ENCODE measurements at regions not wholly inside any gene's neighbourhood (a gene's known extent, or its start where the extent isn't known, plus 50 kb on each side); places are given as distances from the start of the nearest gene placed in this dataset.

DNA sequence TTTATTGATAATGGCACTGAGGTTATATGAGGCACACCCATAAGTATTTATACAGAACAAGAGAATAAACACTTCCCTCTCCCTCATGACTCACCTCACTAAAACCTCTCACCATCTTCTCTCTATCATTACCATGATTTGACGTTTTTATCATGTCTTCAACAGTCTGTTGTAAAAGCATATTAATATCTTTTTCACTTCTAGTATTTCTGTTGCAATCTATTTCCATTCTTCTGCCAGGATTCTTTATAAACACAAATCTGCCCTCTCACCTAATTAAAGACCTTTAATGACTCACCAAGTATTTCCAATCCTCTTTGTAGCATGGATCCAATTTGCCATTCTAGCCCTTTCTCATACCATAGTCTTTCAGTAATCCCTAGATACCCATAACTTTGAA, 527.7 kb downstream of the SLC16A7 start:
- no peak for DNase-seq (ENCODE audit: low spot score)
- Histone ChIP-seq H3K36me3 (ENCODE audit: insufficient read depth, low read length) (no peaks in the 10 kb centered on the region), H3K4me1 (ENCODE audit: insufficient read depth, low read length, poor library complexity, severe bottlenecking) (no peaks in the 10 kb centered on the region), H3K79me2 (ENCODE audit: insufficient read depth, low read depth, low read length) (no peaks in the 10 kb centered on the region), H3K9me2 (ENCODE audit: insufficient read depth, low read length) (no peaks in the 10 kb centered on the region), H3K9me3 (ENCODE audit: low read length) (no peaks in the 10 kb centered on the region), H3K4me2 (ENCODE audit: low read length) (no peak overlapping the region), H3K27ac (ENCODE audit: low read depth, low read length, poor library complexity, severe bottlenecking) (no peak overlapping the region), H4K20me1 (ENCODE audit: insufficient read depth, low read length) (no peaks in the 10 kb centered on the region), H2AFZ (ENCODE audit: low read length) (no peak overlapping the region; the same call in 1 of the 2 replicates), H3K4me3 (ENCODE audit: low read depth, low read length, poor library complexity, severe bottlenecking) (no peak overlapping the region)
- BruUV-seq (replicated peaks): no TSS peak
- ChIA-PET CTCF (ENCODE audit: unreplicated experiment) (no interaction called here), POLR2A (no interaction called here)
- no peak for TF ChIP-seq EZH2phosphoT487 (IDR thresholded peaks at IDR 0.05; ENCODE audit: borderline replicate concordance, low read depth, low read length)
- TF ChIP-seq, protein P1, sequence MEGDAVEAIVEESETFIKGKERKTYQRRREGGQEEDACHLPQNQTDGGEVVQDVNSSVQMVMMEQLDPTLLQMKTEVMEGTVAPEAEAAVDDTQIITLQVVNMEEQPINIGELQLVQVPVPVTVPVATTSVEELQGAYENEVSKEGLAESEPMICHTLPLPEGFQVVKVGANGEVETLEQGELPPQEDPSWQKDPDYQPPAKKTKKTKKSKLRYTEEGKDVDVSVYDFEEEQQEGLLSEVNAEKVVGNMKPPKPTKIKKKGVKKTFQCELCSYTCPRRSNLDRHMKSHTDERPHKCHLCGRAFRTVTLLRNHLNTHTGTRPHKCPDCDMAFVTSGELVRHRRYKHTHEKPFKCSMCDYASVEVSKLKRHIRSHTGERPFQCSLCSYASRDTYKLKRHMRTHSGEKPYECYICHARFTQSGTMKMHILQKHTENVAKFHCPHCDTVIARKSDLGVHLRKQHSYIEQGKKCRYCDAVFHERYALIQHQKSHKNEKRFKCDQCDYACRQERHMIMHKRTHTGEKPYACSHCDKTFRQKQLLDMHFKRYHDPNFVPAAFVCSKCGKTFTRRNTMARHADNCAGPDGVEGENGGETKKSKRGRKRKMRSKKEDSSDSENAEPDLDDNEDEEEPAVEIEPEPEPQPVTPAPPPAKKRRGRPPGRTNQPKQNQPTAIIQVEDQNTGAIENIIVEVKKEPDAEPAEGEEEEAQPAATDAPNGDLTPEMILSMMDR (conservative IDR thresholded peaks at IDR 0.05; ENCODE audit: low read length): no peak
- intact Hi-C loops (cut with micrococcal nuclease; ENCODE audit: unreplicated experiment): no loop called here

DNA sequence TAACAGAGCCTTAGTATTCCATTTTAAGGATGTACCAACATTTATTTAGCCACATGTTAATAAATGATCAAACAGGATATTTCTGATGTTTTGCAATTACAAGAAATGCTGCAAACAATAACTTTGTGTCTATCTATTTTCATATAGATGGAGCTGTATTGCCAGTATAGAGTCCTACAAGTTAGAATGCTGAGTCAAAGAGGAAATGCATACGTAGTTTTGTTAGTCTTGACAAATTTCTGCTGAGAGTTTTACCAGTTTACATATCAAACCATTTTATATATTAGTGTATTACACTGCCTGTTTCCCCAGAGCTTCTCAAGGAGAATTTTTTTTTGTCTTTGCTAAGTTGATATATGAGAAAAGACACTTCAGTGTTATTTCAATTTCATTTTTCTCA, 541.7 kb downstream of the SLC16A7 start:
- no peaks in the 10 kb centered on the region for H4K20me1 ChIP-seq (ENCODE audit: insufficient read depth, low read length)
- H3K4me1 ChIP-seq (ENCODE audit: insufficient read depth, low read length, poor library complexity, severe bottlenecking): no peaks in the 10 kb centered on the region
- ChIA-PET CTCF (ENCODE audit: unreplicated experiment) (no interaction called here), POLR2A (interaction anchor here (0.6 kb wide), 2 partner anchors 23 to 1504 kb away, joined by 3 read pairs; no protein-coding TSS in a partner anchor)
- no peak overlapping the region for H3K4me3 ChIP-seq (ENCODE audit: low read depth, low read length, poor library complexity, severe bottlenecking)
- no peak for TF ChIP-seq EZH2phosphoT487 (IDR thresholded peaks at IDR 0.05; ENCODE audit: borderline replicate concordance, low read depth, low read length)
- TF ChIP-seq, protein P1 (conservative IDR thresholded peaks at IDR 0.05; ENCODE audit: low read length): no peak
- no peak for DNase-seq (ENCODE audit: low spot score)
- no peaks in the 10 kb centered on the region for H3K9me3 ChIP-seq (ENCODE audit: low read length)
- H3K9me2 ChIP-seq (ENCODE audit: insufficient read depth, low read length): no peaks in the 10 kb centered on the region
- intact Hi-C loops (cut with micrococcal nuclease; ENCODE audit: unreplicated experiment): no loop called here
- no TSS peak for BruUV-seq (replicated peaks)
- H3K79me2 ChIP-seq (ENCODE audit: insufficient read depth, low read depth, low read length): no peaks in the 10 kb centered on the region
- H3K36me3 ChIP-seq (ENCODE audit: insufficient read depth, low read length): no peaks in the 10 kb centered on the region
- no peak overlapping the region for H2AFZ ChIP-seq (ENCODE audit: low read length)
- no peak overlapping the region for H3K4me2 ChIP-seq (ENCODE audit: low read length)
- H3K27ac ChIP-seq (ENCODE audit: low read depth, low read length, poor library complexity, severe bottlenecking): no peak overlapping the region

- H3K9me3 ChIP-seq (ENCODE audit: low read length): no peaks in the 10 kb centered on the region
- no peaks in the 10 kb centered on the region for H3K79me2 ChIP-seq (ENCODE audit: insufficient read depth, low read depth, low read length)
- no peaks in the 10 kb centered on the region for H3K4me1 ChIP-seq (ENCODE audit: insufficient read depth, low read length, poor library complexity, severe bottlenecking)
- ChIA-PET CTCF (ENCODE audit: unreplicated experiment) (no interaction called here), POLR2A (no interaction called here)
- no peak overlapping the region for H3K4me2 ChIP-seq (ENCODE audit: low read length)
- H4K20me1 ChIP-seq (ENCODE audit: insufficient read depth, low read length): no peaks in the 10 kb centered on the region
- no peaks in the 10 kb centered on the region for H3K9me2 ChIP-seq (ENCODE audit: insufficient read depth, low read length)
- no peak overlapping the region for H3K4me3 ChIP-seq (ENCODE audit: low read depth, low read length, poor library complexity, severe bottlenecking)
- no peaks in the 10 kb centered on the region for H3K36me3 ChIP-seq (ENCODE audit: insufficient read depth, low read length)
- no peak overlapping the region for H2AFZ ChIP-seq (ENCODE audit: low read length)
- intact Hi-C loops (cut with micrococcal nuclease; ENCODE audit: unreplicated experiment): no loop called here
- H3K27ac ChIP-seq (ENCODE audit: low read depth, low read length, poor library complexity, severe bottlenecking): no peak overlapping the region
- BruUV-seq (replicated peaks): no TSS peak
- TF ChIP-seq, protein P1 (conservative IDR thresholded peaks at IDR 0.05; ENCODE audit: low read length): no peak
- TF ChIP-seq EZH2phosphoT487 (IDR thresholded peaks at IDR 0.05; ENCODE audit: borderline replicate concordance, low read depth, low read length): no peak
- DNase-seq (ENCODE audit: low spot score): no peak
Observed at GRCh38 chr12:60138526-60138925, 542.7 kb downstream of the SLC16A7 start.

Data from OCI-LY7 (cell line).